HG02759 (cell line): ENCODE measurements at regions not wholly inside any gene's neighbourhood (a gene's known extent, or its start where the extent isn't known, plus 50 kb on each side); places are given as distances from the start of the nearest gene placed in this dataset.
"Not testable (repeated sequence)": the region's sequence is repeated elsewhere in the genome, so short reads cannot be mapped to it uniquely, and the experiment has no call there.

Experiments
- ATAC-seq: cut with Tn5 transposase; IDR thresholded peaks from one replicate; pipeline ENCODE4 v1.9.1; 2021; ENCODE audit warnings: mild to moderate bottlenecking, moderate library complexity; ENCODE audit not compliant: unreplicated experiment

DNA sequence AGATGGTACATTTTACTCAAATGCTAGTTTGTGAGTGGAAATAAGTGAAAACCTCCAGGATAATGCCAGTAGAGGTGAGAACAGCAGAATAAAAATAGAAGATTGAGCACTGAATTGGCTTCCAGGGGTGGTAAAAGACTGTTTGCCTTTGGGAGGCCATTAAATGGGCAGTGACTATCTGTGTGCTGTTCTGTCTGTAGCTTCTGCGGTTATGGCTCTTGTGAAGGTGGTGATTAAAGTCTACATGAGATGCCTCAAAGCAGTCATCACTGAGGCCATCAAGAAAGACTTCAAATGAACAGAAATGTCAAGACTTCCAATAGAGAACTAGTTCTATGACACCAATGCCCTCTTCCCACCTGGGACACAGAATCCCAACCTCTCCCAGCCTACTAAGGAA lies 108.8 kb downstream of the EFHB start:
- ATAC-seq: no peak

DNA sequence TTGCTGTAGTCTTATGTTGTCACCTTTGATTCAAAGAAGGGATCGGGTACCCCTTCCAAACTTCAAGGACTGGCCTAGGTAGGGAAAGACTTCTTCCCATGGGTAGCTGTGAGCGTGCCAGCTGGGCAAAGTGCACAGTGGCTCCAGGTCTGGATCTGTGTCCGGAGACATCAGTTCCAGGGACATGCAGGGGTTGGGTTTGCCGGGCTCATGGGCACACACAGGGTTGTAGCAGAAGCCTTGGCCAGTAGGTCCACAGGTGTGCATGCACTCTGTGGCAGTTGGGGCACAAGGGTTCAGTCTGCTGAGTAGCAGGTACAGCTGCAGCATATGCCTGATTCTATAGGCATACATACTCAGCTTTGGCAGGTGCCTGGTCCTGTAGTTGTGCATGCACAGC lies 111.2 kb downstream of the EFHB start:
- no peak for ATAC-seq

- no peak for ATAC-seq
These were observed 117.4 kb downstream of the EFHB start for GRCh38 chr3:19816631-19817030.

GRCh38 chr3:19815805-19816204 lies 118.2 kb downstream of the EFHB start:
- ATAC-seq: no peak

DNA sequence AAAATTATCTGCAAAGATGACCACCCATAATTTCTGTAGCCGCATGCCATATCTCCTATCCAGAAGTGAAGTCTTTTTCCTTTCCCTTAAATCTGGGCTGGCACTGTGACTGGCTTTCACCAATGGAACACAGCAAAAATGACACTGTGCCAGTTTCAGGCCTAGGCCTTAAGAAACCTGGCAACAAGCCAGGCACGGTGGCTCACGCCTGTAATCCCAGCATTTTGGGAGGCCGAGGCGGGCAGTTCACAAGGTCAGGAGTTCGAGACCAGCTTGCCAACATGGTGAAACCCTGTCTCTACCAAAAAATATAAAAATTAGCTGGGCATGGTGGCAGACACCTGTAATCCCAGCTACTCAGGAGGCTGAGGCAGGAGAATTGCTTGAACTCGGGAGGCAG lies 120.3 kb downstream of the EFHB start:
- ATAC-seq: not testable (repeated sequence)

DNA sequence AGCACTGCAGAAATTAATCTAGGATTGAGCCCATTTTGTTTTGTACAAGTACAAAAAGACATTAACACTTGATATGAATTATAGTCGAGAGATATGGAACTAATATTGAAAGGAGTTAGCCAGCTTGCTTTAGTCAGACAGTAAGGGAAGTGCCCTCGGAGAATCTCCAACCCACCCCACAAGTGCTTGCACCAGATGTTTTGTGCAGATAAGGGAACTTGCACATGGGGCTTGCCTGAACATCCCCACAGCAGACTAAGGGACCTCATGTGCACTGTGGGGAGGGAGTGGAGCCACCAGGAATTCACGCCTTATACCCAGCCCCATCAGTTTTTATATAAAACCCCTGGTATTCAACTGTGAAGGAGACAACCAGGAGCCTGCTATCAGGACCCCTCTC lies 122.3 kb downstream of the EFHB start:
- ATAC-seq: no peak

DNA sequence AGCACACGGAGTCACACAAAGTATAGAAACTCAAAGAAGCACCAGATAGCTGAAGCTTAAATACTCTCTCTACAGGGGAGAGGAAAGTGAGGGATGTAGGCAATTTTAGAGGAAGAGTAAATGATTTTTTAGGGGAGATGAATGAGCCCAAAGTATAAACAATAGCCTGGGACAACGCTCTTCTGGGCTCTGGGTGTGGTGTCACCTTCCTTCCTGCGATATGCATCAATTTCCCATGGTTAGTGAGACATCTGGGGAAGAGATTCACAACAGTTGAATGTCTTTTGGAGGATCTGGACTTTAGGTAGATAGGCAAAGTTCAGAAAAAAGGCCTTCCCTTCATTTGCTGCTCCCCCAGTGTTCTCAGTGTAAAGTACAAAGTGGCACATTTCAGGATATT lies 125.2 kb downstream of the EFHB start:
- ATAC-seq: no peak

DNA sequence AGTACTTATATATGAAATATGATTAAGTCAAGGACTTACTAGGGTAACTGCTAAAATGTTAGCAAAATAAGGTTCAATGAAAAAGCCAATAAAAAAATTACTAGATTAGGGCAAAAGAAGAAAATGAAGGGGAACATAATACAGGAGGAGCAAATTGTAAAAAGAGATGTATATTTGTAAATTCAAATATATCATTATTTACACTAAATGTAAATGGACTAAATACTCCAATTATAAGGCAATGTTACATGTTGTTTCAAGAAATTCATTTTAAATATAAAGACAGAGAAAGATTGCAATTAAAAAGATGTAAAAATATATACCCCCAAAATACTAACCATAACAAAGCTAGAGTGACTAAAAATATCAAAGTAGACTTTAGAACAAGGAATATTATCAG lies 134.1 kb downstream of the EFHB start:
- ATAC-seq: no peak

GRCh38 chr3:19799115-19799514 lies 134.9 kb downstream of the EFHB start:
- no peak for ATAC-seq

DNA sequence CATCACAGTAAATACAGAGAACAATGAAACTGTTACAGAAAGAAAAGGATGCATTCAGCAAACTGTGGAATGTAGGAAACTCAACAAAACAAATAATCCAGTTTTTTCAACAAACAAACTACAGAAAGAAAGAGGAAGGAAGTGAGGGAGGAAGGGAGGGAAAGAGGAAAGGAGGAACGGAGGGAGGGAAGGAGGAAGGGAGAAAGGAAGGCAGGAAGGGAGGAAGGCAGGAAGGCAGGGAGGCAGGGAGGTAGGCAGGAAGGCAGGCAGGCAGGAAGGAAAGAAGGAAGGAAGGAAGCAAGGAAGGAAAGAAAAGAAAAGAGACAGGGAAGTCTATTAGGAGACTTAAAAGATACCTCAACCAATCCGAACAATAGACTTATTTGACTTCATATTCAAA lies 135.7 kb downstream of the EFHB start:
- ATAC-seq: no peak

- no peak for ATAC-seq
These were observed 141.6 kb downstream of the EFHB start for GRCh38 chr3:19792388-19792787.

GRCh38 chr3:19775765-19776164 lies 158.3 kb downstream of the EFHB start:
- no peak for ATAC-seq

GRCh38 chr3:19769694-19770093 lies 164.3 kb downstream of the EFHB start:
- no peak for ATAC-seq

DNA sequence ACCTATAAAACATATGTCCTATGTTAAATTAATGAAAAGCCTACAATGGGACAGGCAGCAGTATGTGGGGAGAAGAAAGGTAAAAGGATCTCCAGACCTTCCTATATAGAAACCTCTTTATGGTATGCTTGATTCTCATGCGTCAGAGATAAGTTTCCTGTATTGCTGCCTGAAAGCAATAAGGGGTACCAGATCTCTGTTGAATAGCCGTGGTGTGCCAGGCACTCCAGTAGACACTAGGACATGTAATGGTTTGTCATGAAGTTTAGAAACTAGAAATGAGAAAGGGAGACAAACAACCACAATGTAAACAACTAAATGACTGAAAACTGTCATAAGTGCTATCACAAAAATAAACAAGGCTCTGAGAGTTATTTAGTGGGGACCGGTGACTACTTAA lies 168.1 kb downstream of the EFHB start:
- no peak for ATAC-seq

GRCh38 chr3:19757773-19758172 lies 176.2 kb downstream of the EFHB start:
- ATAC-seq: no peak

GRCh38 chr3:19749448-19750017 lies 184.5 kb downstream of the EFHB start:
- no peak for ATAC-seq

- no peak for ATAC-seq
These were observed 185.1 kb downstream of the EFHB start for GRCh38 chr3:19748782-19749447.

- no peak for ATAC-seq
These were observed 190.0 kb downstream of the EFHB start for GRCh38 chr3:19744047-19744446.

DNA sequence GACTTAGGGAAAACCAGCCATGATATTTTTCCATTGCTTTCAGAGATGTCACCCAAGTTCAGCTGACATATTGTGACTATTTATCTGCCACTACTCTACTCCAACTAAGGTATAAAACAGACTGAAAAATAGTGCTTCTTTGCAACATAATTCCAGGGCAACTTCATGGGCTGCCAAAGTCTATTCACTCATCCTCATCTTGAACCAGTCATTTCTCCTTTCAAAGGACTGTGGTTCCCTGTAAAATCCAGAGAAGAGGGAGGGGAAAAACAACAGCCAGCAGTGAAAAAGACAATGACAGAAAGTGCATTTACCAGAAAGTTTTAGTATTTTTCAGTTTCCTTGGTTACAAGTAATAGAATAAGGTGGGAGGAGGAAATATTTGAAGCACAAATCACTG lies 191.1 kb downstream of the EFHB start:
- no peak for ATAC-seq

GRCh38 chr3:19739504-19739903 lies 194.5 kb downstream of the EFHB start:
- ATAC-seq: no peak

GRCh38 chr3:19738846-19739245 lies 195.2 kb downstream of the EFHB start:
- ATAC-seq: no peak

DNA sequence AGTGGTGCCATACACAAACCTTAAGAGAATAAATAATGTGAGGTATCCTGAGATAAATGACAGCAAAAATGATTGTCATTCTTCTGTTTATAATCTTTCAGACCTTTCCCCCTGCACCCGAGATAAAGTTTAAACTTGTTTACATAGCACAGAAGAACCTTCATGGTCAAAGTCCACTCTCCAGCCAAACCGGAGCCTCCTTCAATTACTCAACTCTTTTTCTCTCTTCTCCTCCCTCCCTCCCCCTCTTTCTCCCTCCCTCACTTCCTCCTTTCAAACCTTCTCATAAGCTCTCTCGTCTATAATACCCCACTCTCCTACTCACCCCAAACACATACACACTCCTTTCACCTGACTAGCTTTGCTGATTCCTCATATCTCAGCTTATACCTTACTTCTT lies 198.9 kb downstream of the EFHB start:
- ATAC-seq: no peak

GRCh38 chr3:19734453-19734852 lies 199.6 kb downstream of the EFHB start:
- no peak for ATAC-seq
